Transverse colon (tissue), 4 donors: ENCODE measurements at regions not wholly inside any gene's neighbourhood (a gene's known extent, or its start where the extent isn't known, plus 50 kb on each side); places are given as distances from the start of the nearest gene placed in this dataset.

Source experiments
- DNase-seq: peaks from one replicate; pipeline ENCODE4 v3.0.0-alpha.2; 2019
- H3K27ac ChIP-seq, 4 donors: fragments of 200-600 bp; sonication (generic); 2 replicates each; pipeline ENCODE4 v1.5.1; 2016 to 2018; ENCODE audit warnings: inconsistent platforms in 4 of 4
- H3K27me3 ChIP-seq: fragments of 200-600 bp; sonication (generic); 2 replicates; pipeline ENCODE4 v1.5.1; 2017; ENCODE audit warnings: inconsistent platforms
- H3K36me3 ChIP-seq, 4 donors: fragments of 200-600 bp; sonication (generic); 2 replicates each; pipeline ENCODE4 v1.5.1; 2017 to 2019; ENCODE audit warnings: inconsistent platforms in 4 of 4
- H3K4me1 ChIP-seq, 4 donors: fragments of 200-600 bp; sonication (generic); 2 replicates each; pipeline ENCODE4 v1.5.1; 2017 to 2020; ENCODE audit warnings: inconsistent platforms in 4 of 4
- H3K4me3 ChIP-seq, 4 donors: fragments of 200-600 bp; sonication (generic); 1 replicate in 1 of 4; 2 replicates in 3 of 4; pipeline versions ENCODE4 v1.5.1 to v1.6.1; 2017 to 2019; ENCODE audit warnings: inconsistent platforms in 4 of 4
- H3K9me3 ChIP-seq, 2 donors: fragments of 200-600 bp; sonication (generic); 2 replicates each; pipeline ENCODE4 v1.5.1; 2017 to 2019; ENCODE audit warnings: inconsistent platforms in 2 of 2
- CTCF ChIP-seq, 5 experiments: fragments of 200-600 bp in 3 of 5; fragments of 450-650 bp in 2 of 5; sonication (generic) in 3 of 5; IDR thresholded peaks; 1 replicate in 2 of 5; 2 replicates in 3 of 5; pipeline ENCODE4 v1.5.1; 2016 to 2017; ENCODE audit warnings: antibody characterized with exemption in 5 of 5, inconsistent platforms in 3 of 5, mild to moderate bottlenecking in 2 of 5, moderate library complexity in 1 of 5
- EP300 ChIP-seq: sonication (generic); formaldehyde crosslinking; IDR thresholded peaks from one replicate; pipeline ENCODE4 v1.6.1; 2017; ENCODE audit warnings: antibody characterized with exemption, low read depth
- POLR2A ChIP-seq: fragments of 450-650 bp; IDR thresholded peaks from one replicate; pipeline ENCODE4 v1.6.1; 2016; ENCODE audit warnings: antibody characterized with exemption, mild to moderate bottlenecking, moderate library complexity
- POLR2AphosphoS5 ChIP-seq, 3 donors: sonication (generic); formaldehyde crosslinking; IDR thresholded peaks; one replicate each; pipeline ENCODE4 v1.6.1; 2016; ENCODE audit warnings: antibody characterized with exemption in 3 of 3
- WGBS, 2 donors: methylation state at CpG; one replicate each; pipeline ENCODE4 v1.1.5; 2018; ENCODE audit warnings: low coverage in 1 of 2; 5-methylcytosine and 5-hydroxymethylcytosine counted together
- in situ Hi-C, 4 donors: fragments of 200-750 bp; cut with MboI; loops; one replicate each; pipeline versions ENCODE4 v1.15.0 to v1.15.1; 2017; ENCODE audit warnings: low sequenced_read_pairs in 3 of 4, low pct_ligation_motif_present in 1 of 4, low pct_unique_long_range_greater_than_20kb in 1 of 4
- intact Hi-C: fragments of 100-400 bp; cut with DNase I; formaldehyde crosslinking; loops from one replicate; pipeline ENCODE4 v1.15.1; 2023; ENCODE audit warnings: low total_unique reads

- WGBS, 2 donors: 79 to 81% methylated on average over 7 to 11 of the region's 11 CpGs
- intact Hi-C loops: no loop called here
- in situ Hi-C loops: no loop called here
Measured at GRCh38 chr12:107397890-107398500, 287.6 kb upstream of the PWP1 start.

GRCh38 chr12:107399046-107399445 lies 286.6 kb upstream of the PWP1 start:
- intact Hi-C loops: no loop called here
- H3K4me3 ChIP-seq: no peak overlapping the region
- H3K36me3 ChIP-seq: no peaks in the 10 kb centered on the region
- H3K27ac ChIP-seq: no peak overlapping the region
- no peaks in the 10 kb centered on the region for H3K27me3 ChIP-seq
- H3K9me3 ChIP-seq: no peaks in the 10 kb centered on the region
- WGBS, 2 donors: 73 to 79% methylated on average over 3 to 5 of the region's 5 CpGs
- DNase-seq: no peak
- TF ChIP-seq POLR2A: no peak
- no peak for TF ChIP-seq POLR2AphosphoS5 (IDR thresholded peaks at IDR 0.05)
- no peak for TF ChIP-seq EP300
- TF ChIP-seq CTCF (IDR thresholded peaks at IDR 0.05): no peak
- in situ Hi-C loops: no loop called here
- H3K4me1 ChIP-seq: no peaks in the 10 kb centered on the region

More at GRCh38 chr12:107397890-107398500, 287.6 kb upstream of the PWP1 start:
- H3K4me3 ChIP-seq: no peak overlapping the region
- H3K27ac ChIP-seq: no peak overlapping the region
- no peaks in the 10 kb centered on the region for H3K4me1 ChIP-seq
- DNase-seq: no peak
- no peak for TF ChIP-seq CTCF (IDR thresholded peaks at IDR 0.05)
- H3K9me3 ChIP-seq: no peaks in the 10 kb centered on the region
- H3K36me3 ChIP-seq: no peaks in the 10 kb centered on the region
- H3K27me3 ChIP-seq: no peaks in the 10 kb centered on the region

GRCh38 chr12:107400686-107401447 lies 284.7 kb upstream of the PWP1 start:
- no peaks in the 10 kb centered on the region for H3K36me3 ChIP-seq
- 40 to 79% methylated on average over 1 to 14 of the region's 14 CpGs for WGBS, 2 donors
- DNase-seq: no peak
- no peaks in the 10 kb centered on the region for H3K4me1 ChIP-seq
- intact Hi-C loops (no loop called here), in situ Hi-C loops (loop anchor here (10.0 to 25.0 kb wide), 2 partner anchors 264 to 266 kb away; no protein-coding TSS in a partner anchor)
- TF ChIP-seq POLR2AphosphoS5 (IDR thresholded peaks at IDR 0.05): no peak
- no peak for TF ChIP-seq EP300
- no peak for TF ChIP-seq CTCF (IDR thresholded peaks at IDR 0.05)
- no peak for TF ChIP-seq POLR2A
- no peaks in the 10 kb centered on the region for H3K27me3 ChIP-seq
- H3K4me3 ChIP-seq: no peak overlapping the region
- H3K9me3 ChIP-seq: no peaks in the 10 kb centered on the region
- H3K27ac ChIP-seq: no peak overlapping the region

GRCh38 chr12:107402041-107403022 lies 283.3 kb upstream of the PWP1 start:
- 48 to 56% methylated on average over 4 to 5 of the region's 5 CpGs for WGBS, 2 donors
- intact Hi-C loops (no loop called here), in situ Hi-C loops (loop anchor here (10.0 to 25.0 kb wide), 2 partner anchors 265 to 268 kb away; no protein-coding TSS in a partner anchor)
- H3K27ac ChIP-seq: no peak overlapping the region
- no peaks in the 10 kb centered on the region for H3K27me3 ChIP-seq
- DNase-seq: peak; percentile 51
- H3K36me3 ChIP-seq: no peaks in the 10 kb centered on the region
- no peak overlapping the region for H3K4me3 ChIP-seq
- no peaks in the 10 kb centered on the region for H3K9me3 ChIP-seq
- TF ChIP-seq POLR2AphosphoS5 (IDR thresholded peaks at IDR 0.05) (no peak), CTCF (IDR thresholded peaks at IDR 0.05) (peak; percentile 24 to 58 (median 46))
- no peaks in the 10 kb centered on the region for H3K4me1 ChIP-seq
